ENCODE measurements at regions not wholly inside any gene's neighbourhood (a gene's known extent, or its start where the extent isn't known, plus 50 kb on each side); places are given as distances from the start of the nearest gene placed in this dataset.
"Not testable (repeated sequence)": the region's sequence is repeated elsewhere in the genome, so short reads cannot be mapped to it uniquely, and the experiment has no call there.

- H3K9me3 ChIP-seq (ENCODE audit: insufficient read depth in 2 of 2, low read depth in 1 of 2, low read length in 1 of 2) = peaks cover 31 to 40% of the 10 kb centered on the region in 2 experiments
- POLR2A ChIA-PET (ENCODE audit: partially characterized antibody); H4K91ac ChIP-seq (replicated peaks; ENCODE audit: insufficient read length, low read length); H3K79me1 ChIP-seq (ENCODE audit: low read depth, low read length); H3K14ac ChIP-seq (ENCODE audit: insufficient read length); H2BK20ac ChIP-seq (ENCODE audit: low read length); H2BK15ac ChIP-seq (ENCODE audit: low read length); H3K4ac ChIP-seq (replicated peaks; ENCODE audit: insufficient read length, low read depth, low read length); H2BK5ac ChIP-seq (ENCODE audit: low read depth, low read length); DNase-seq (ENCODE audit: low read depth in 1 of 2, low spot score in 2 of 2); H3K79me2 ChIP-seq (ENCODE audit: control insufficient read depth in 1 of 2, insufficient read depth in 2 of 2, low read length in 2 of 2); H3K4me1 ChIP-seq (replicated peaks in 1 of 4; ENCODE audit: control insufficient read depth in 3 of 4, insufficient read depth in 4 of 4, low read length in 3 of 4); H2AFZ ChIP-seq (ENCODE audit: low read length); H3K9ac ChIP-seq (replicated peaks in 1 of 4; ENCODE audit: extremely low read depth in 1 of 4, low read depth in 3 of 4, low read length in 3 of 4); FAIRE-seq; H4K5ac ChIP-seq (ENCODE audit: insufficient read length, low read depth, low read length); H2AK5ac ChIP-seq (ENCODE audit: low read depth, low read length); CTCF ChIA-PET (ENCODE audit: partially characterized antibody); H3K36me3 ChIP-seq (ENCODE audit: control insufficient read depth in 2 of 4, insufficient read depth in 4 of 4, low read length in 3 of 4); H2BK120ac ChIP-seq (replicated peaks; ENCODE audit: low read depth, low read length); H3K27ac ChIP-seq (ENCODE audit: low read depth, low read length); H4K20me1 ChIP-seq (replicated peaks in 1 of 2; ENCODE audit: control insufficient read depth in 1 of 2, insufficient read depth in 2 of 2, low read length in 2 of 2); H3K4me3 ChIP-seq (ENCODE audit: extremely low read depth in 1 of 4, insufficient read depth in 2 of 4, low read depth in 3 of 4, low read length in 4 of 4); H3K4me2 ChIP-seq (ENCODE audit: insufficient read depth in 1 of 2, low read depth in 2 of 2, low read length in 2 of 2); H4K8ac ChIP-seq (ENCODE audit: extremely low read depth, insufficient read depth, low read length); H3K56ac ChIP-seq (replicated peaks; ENCODE audit: insufficient read length, low read depth, low read length); H3K18ac ChIP-seq (ENCODE audit: extremely low read depth, low read length); H3K23ac ChIP-seq (ENCODE audit: insufficient read length); H2BK12ac ChIP-seq (ENCODE audit: low read depth, low read length); H3K27me3 ChIP-seq (replicated peaks in 1 of 4; ENCODE audit: control insufficient read depth in 3 of 4, extremely low read depth in 1 of 4, insufficient read depth in 3 of 4, low read length in 3 of 4); H3K23me2 ChIP-seq (ENCODE audit: low read depth, low read length): not testable (repeated sequence)
- 96% methylated on average over 5 of the region's 6 CpGs; no CpG with 5 or more reads in 1 of the 2 experiments for WGBS, 2 experiments (ENCODE audit: extremely low coverage in 1 of 2, insufficient coverage in 1 of 2, insufficient read length in 1 of 2, insufficient replicate concordance in 2 of 2, low coverage in 1 of 2, low lambda C conversion rate in 2 of 2, missing lambda C conversion rate in 1 of 2)
Observed at GRCh38 chr5:50330633-50331032, 110.5 kb downstream of the EMB start.
